Stimulated activated CD4-positive, alpha-beta T cell treated with anti-CD3 and anti-CD28 coated beads, Interleukin-12 subunit alpha, Interleukin-12 subunit beta, amount 100 ng/mL, for 24 hours (primary cell): ENCODE measurements at regions not wholly inside any gene's neighbourhood (a gene's known extent, or its start where the extent isn't known, plus 50 kb on each side); places are given as distances from the start of the nearest gene placed in this dataset.
"Not testable (repeated sequence)": the region's sequence is repeated elsewhere in the genome, so short reads cannot be mapped to it uniquely, and the experiment has no call there.

Experiments
- DNase-seq, 2 experiments: peaks; one replicate each; pipeline ENCODE4 v3.0.0-alpha.2; 2020; ENCODE audit warnings: low read depth in 2 of 2

DNA sequence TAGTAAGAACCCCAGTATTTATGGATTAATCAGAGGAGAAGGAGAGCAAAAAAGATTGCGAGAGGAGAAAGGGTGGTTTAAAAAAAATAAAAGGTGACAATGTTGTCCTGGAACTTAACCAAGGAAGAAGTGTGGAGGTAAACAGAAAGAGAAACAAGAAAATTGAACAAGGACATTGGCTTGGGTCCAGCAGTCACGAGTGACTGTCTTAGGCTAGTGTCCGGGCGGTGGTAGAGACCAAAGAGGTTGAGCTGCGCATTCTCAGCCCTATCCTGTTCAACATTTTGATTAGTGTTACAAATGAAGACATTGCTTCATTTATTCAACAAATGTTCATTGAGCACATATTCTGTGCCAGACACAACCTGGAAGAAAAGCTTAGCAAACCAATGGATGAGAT is 329.9 kb downstream of the FGFR2 start:
- DNase-seq, result no peak

GRCh38 chr10:121268863-121269432 is 329.3 kb downstream of the FGFR2 start:
- no peak for DNase-seq

DNA sequence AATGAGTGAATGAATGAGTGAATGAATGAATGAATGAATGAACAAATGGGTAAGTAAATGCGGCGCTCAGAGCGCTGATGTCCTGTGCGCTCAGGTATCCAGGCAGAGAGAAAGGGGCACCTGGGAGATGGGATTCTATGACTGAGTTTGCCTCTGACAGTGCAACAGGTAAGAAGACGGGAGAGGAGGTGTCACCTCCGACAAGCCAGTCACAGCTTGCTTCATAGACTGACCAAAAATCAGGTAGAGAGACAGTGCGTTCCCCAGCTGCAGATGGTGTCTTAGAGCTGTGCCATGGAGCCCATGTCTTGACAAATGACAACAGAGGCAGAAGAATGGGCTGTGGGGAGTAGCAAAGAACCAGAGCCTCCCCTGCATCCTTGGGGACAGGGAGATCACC is 327.3 kb downstream of the FGFR2 start:
- DNase-seq, result no peak

DNA sequence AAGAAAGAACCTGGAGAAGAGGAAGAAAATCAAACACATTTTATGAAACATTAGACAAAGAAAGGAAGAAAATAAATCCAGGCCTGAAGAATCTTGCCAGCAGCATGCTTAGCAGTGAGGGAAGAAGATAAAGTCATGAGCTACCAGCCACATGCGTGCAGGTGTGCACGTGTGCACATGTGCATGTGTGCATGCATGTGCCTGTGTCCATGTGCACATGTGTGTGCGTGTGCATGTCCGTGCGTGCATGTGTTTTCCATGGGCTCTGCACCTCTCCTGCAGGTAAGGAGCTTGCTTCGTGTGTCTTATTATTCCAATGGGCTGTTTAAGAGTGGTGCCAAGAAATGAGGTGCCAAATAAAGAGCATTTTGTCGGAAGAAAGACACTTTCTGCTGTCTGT is 322.2 kb downstream of the FGFR2 start:
- DNase-seq, result no peak

- no peak for DNase-seq
Observed at GRCh38 chr10:121276822-121277221, 321.4 kb downstream of the FGFR2 start.

GRCh38 chr10:121278386-121278785 is 319.9 kb downstream of the FGFR2 start:
- DNase-seq, result not testable (repeated sequence)

- no peak for DNase-seq
Observed at GRCh38 chr10:121281576-121281975, 316.7 kb downstream of the FGFR2 start.

GRCh38 chr10:121282264-121282663 is 316.0 kb downstream of the FGFR2 start:
- DNase-seq, result no peak

- DNase-seq, result no peak
Observed at GRCh38 chr10:121282797-121283515, 315.3 kb downstream of the FGFR2 start.

DNA sequence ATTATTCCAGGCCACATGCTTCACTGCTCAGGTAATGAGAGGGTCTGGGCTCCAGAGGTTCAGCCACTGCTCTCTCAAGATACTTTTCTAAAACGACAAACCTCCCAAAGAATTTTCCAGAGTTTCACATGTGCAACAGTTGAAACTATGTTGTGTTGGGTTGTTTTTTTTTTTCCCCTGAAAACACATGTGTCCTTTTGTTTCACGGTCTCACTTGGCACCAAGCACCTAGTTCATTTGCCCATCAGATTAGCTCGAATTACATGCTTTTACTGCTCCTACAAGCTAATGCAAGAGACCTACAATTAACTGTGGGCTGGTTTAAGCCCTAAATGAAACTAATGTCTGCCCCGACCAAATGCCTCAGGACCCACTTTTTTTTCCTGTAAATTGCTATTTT is 313.3 kb downstream of the FGFR2 start:
- no peak for DNase-seq

GRCh38 chr10:121285406-121286196 is 312.6 kb downstream of the FGFR2 start:
- DNase-seq, result no peak

DNA sequence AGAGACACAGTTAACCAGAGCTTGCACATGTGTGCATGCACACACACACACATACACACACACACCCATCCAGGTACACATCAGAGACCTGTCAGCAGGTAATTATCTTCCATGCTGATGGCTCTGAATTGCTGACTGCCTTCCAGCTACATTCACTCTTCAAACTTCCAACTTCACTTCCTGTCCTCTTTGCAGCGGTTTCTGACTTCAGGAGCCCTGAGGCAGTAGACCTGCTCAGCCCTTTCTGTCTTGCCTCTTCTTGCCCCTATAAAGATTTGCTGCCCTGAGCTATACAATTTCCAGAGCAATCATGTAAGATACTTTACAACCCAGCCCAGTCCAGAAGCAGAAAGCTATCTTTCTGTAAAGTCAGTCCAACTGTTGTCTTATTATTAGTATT is 310.2 kb downstream of the FGFR2 start:
- no peak for DNase-seq

DNA sequence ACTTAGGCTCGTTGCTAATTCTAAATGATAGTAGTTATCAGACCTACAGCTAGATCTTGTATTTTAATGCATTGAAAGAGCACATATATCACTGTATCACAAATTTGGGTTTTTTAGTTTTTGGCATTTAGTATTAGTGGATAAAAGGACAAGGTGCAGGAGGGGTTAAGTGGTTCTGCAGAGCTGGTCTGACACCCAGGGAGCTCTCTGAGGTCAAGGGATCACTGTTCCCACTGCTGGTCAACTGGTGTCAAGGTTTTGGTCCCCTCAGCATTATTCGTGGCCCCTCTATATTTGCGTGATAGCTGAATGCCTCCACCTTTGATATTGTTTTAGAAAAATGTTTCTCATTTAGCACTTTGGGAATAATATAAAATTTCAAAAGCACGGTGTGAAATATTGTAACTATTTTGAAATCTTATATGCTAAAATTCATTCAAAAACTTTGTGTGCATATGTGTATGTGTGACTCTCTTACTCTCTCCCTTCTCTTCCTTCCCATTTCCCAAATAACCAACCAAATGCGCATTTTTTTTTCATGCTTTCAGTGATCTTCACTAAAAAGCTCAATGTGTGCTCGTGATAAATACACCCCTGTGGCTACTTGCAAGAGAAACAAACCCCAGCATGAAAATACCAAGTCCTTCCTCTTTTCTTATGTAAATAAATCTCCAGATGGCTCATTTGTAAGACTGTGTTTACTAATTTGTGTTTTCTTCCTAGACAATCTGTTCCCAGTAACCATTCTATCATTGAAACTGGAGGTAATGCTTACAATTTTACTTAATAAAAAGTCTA is 309.2 kb downstream of the FGFR2 start:
- DNase-seq, result no peak

GRCh38 chr10:121289800-121290199 is 308.4 kb downstream of the FGFR2 start:
- no peak for DNase-seq

DNA sequence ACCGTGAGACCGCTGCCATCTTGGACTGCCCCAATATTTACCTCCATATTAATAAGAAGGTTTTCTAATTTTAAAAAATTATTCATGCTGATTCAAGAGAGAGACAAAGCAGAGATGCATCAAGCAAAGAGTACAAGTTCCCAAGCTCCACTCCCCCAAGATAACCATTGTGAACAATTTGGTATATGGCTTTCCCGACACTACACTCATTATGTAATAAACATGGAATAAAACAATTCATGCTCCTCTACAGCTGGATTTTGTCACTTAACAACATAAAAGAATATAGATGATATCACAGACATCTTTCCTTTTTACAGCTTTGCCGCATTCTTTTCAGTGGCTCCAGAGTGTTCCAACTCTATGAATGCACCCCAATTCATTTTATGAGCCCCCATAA is 307.6 kb downstream of the FGFR2 start:
- DNase-seq, result no peak

GRCh38 chr10:121291376-121291775 is 306.9 kb downstream of the FGFR2 start:
- DNase-seq, result no peak

DNA sequence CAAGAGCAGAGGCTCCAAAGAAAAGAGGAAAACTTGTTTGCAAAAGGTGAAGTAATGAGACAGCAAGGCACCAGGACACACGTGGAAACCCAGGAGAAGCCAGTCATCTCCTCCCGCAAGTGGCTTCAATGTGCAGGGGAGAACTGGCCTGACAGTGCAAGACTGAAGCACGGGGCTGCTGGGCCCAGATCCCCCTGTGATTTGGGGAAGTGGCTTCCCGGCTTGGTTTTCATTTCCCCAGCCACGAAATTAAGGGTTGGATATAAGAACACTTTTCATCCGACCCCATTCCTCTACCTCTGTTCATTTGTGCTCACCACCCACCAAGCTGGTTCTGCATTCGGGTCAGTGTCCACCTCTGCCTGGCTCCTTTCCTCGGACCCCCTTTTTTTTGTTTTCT is 306.4 kb downstream of the FGFR2 start:
- DNase-seq, result no peak

DNA sequence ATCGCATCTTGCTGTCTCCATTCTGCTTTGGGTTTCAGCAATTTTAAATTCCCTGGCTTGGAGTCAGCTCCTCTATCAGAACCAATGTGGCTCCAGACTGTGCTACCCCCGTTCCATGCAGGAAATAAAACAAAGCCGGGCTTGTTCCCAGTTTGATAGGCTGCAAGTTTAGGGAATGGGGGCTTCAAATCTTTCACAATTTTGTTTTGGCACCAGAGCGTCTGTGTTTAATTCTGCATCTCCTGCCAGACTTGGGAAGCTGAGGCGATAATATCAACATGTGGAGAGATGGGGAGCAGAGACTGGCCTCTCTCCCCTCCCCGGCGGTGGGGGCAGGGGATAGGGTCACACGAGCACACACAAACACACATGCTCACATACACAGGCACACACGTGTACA is 305.9 kb downstream of the FGFR2 start:
- no peak for DNase-seq

GRCh38 chr10:121293110-121293509 is 305.1 kb downstream of the FGFR2 start:
- DNase-seq, result no peak

GRCh38 chr10:121294630-121295029 is 303.6 kb downstream of the FGFR2 start:
- no peak for DNase-seq

GRCh38 chr10:121296378-121296777 is 301.9 kb downstream of the FGFR2 start:
- DNase-seq, result no peak

- DNase-seq, result no peak
Observed at GRCh38 chr10:121296881-121297585, 301.2 kb downstream of the FGFR2 start.
